Activated CD4-positive, CD25-positive, alpha-beta regulatory T cell (primary cell): ENCODE measurements at regions not wholly inside any gene's neighbourhood (a gene's known extent, or its start where the extent isn't known, plus 50 kb on each side); places are given as distances from the start of the nearest gene placed in this dataset.

ENCODE experiments used
- DNase-seq, 4 experiments: peaks; one replicate each; lab custom pipeline; 2025; lab: John Stamatoyannopoulos, UW

DNA sequence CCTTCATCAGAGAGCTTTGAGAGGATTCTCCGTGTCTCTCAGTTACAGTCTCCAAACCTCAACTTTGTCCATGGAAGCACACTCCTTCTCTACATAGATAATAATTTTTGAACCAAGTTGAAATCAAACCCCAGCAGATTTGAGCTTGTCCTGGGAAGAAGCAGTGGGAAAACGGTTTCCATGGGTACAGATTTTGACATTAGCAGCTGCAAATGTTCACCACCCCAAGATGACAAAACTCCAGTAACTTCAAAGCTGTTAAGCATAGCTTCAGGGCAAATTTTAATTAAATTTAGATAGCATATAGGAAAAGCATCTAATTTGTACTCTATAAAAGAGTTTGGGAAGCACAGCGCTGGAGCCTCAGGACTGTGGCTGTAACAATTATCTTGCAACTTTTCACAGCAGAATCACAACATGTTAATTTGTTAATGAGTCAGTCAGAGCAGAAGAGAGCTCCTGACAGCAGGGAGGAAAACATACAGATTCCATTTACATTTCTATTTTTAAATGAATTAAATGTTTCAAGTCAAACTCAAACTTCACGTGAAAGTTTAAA, 240.7 kb downstream of the BMP7 start:
- no peak for DNase-seq

DNA sequence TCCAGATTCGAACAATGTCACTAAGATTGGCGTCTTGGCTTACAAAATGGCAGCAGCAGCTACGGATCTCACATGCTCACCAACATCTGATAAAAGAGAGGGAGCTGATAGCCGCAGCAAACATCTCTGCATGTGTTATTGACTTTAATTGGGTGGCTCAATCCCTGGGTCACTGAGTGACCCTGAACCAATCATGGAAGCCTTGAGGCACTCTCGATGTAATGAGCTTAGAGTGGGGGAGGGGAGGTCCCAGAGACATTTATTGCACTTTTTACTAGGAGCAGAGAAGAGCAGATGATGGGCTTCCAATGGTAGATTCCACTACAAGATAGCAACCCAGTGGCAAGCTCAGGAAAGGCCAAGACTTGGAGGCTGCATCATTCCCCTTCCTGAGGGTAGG, 238.7 kb downstream of the BMP7 start:
- DNase-seq = no peak

DNA sequence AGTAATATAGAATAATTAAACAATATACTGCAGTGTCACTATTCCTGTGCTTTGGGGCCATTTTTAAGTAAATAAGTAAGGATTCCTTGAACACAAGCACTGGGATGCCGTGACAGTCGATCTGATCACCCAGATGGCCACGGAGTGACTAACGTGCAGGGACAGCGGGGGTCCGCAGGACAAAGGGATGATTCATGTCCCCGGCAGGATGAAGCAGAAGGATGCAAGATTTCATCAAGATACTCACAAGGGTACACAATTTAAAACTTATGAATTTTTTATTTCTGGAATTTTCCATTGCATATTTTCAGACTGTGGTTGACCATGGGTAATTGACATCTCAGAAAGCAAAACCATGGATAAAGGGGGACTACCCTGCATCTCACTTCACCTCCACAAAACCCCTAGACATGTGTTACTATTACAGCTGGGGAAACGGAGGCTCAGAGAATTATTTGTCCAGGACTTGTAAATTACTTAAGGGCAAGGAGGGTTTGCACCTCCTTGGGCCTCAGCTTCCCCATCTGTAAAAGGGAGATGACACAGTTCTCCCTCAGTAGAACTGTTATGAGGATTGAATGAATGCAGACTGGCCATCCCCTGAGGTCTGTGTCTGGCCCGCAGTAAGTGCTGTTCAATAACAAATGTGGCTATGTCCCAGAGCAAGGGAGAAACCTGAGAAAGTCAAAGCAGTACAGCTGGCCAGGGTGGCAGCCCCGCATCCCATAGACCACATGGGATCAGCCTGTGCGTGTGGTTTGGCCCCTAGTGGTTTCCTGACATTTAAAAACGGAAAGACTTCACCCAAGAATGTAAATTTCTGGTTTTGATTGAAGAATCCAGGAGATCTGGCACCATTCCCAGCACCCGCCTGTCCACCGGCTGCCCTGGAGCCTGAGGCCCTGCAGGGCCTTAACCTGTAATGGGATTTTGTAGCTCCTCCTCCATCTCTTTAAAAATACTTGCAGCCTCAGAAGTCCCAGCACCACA, 235.5 kb downstream of the BMP7 start:
- DNase-seq = no peak

DNA sequence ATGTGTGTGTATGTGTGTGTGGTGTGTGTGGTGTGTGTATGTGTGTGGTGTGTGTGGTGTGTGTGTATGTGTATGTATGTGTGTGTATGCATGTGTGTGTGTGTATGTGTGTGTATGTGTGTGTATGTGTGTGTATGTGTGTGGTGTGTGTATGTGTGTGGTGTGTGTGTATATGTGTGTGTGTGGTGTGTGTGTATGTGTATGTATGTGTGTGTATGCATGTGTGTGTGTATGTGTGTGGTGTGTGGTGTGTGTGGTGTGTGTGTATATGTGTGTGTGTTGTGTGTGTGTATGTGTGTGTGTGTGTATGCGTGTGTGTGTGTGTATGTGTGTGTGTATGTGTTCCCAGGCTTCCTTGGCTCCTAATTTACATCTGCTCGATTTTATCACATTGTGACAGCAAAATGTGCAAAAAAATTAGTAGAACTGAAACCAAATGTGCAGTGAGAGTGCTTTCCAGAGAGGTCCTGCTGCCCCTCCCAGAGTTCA, 234.5 kb downstream of the BMP7 start:
- no peak for DNase-seq

DNA sequence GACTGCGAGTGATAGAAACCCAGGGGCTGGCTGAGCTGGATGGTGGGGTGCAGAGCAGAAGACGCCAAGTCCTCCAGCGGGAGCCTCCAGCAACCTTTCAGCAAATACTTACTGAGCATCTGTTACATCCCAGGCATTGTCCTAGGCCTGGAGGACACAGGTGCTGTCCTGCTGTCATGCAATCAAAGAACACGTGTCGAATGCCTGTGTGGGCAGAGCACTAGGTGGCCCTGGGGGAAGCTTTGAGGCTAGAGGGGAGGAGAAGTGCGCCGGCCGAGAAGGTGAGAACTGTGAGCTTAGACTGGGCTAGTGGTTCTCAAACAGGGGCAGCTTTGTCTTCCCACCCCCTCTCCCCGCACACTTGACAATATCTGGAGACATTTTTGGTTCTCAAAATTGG, 233.6 kb downstream of the BMP7 start:
- DNase-seq = no peak

DNA sequence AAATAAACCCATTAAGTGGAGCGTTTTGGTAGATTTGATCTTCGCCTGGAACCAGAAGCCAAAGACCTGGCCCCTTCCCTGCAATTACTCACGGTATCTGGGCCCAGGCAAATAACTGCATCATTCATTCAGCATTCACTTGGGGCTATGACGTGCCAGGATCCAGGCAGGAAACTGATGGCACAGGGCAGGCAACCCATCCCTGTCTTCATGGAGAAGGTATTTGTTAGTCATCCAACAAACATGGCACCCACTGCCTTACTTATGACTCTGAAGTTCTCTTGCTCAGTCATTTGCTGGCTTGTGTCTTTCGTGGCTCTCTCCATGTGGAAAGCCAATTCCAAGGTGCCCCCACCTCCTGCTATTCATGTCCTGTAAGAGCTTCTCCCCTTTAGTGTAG, 232.4 kb downstream of the BMP7 start:
- DNase-seq = no peak

DNA sequence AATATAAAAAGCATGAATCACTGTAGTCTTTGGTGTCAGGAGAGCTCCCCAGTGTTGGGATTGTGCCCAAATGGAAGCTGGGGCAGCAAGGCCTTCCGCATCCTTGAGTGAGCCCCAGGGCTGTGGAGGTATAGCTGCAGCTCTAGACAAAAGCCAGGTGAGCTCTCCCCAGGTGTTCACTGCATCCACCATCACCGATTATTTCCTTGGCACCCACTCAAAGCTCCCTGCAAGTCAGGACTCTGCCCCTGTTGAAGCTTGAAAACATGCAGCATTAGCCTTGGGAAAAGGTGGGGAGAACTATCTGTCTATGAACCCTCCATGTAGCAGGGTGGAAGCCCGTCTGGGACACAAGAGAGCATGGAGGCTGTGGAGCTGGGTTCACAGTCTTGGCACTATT, 228.8 kb downstream of the BMP7 start:
- DNase-seq = no peak

DNA sequence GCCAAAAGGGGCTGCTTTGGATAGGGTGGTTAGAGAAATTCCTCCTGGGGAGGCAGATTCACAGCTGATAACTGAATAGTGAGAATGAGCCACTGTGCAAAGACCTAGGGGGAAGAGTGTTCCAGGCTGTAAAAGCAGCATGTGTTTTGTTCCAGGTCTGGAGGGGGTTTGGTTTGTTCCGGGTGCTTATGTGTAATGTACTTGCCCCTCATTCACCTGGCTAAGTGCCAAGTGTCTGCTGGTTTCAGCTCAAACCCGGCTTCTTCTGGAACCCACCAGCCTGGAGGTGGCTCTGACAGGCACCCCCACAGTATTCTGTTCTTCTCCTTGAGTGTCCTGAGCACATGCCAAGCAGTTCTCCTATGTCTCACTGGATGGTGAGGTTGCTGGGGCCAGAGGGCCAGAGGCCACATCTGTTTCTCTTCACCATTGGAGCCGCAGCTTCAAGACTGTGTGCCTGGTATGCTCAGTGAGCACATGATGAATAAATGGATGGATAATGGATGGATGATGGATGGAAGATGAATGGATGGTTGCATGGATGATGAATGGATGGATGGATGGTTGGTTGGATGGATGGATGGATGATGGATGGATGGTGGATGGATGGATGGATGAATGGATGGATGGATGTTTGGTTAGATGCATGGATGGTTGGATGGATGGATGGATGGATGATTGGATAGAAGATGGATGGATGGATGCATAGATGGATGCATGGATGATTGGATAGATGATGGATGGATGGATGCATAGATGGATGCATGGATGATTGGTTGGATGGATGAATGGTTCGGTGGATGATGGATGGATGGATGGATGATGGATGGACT, 227.6 kb downstream of the BMP7 start:
- no peak for DNase-seq

DNA sequence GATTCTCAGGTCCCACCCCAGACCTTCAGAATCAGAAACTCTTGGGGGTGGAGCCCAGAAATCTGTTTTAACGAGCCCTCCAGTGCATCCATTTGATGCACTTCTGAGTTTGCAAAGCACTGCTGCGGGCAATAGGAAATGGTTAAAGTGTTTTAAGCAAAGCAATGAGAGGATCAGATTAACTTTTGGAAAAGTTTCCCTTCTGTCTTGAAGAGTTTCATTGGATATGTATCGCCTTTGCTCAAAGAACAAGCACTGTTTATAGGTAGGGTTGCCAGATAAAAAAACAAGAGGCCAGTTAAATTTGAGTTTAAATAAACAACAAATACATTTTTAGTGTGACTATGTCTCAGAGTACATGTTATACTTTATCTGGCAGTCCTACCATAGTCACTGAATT, 226.0 kb downstream of the BMP7 start:
- DNase-seq = no peak

DNA sequence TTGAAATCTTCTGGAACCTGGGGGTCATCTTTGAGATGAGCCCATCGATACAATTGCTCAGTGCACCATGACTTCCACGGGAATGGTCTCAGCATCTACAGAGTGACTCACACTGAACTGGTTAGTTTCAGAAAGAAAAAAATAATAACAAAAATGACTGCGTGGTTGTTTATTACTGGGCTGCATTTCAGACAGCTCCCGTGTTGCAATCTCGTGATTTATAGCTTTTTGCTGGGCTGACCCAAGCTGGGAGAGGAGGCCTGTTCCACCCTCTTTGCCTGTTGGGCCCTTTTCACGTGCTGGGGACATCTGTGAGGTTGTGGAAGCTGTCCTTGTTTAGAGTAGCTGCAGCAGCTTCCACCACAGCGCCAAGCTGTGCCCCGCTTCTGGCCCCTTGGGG, 225.5 kb downstream of the BMP7 start:
- no peak for DNase-seq

DNA sequence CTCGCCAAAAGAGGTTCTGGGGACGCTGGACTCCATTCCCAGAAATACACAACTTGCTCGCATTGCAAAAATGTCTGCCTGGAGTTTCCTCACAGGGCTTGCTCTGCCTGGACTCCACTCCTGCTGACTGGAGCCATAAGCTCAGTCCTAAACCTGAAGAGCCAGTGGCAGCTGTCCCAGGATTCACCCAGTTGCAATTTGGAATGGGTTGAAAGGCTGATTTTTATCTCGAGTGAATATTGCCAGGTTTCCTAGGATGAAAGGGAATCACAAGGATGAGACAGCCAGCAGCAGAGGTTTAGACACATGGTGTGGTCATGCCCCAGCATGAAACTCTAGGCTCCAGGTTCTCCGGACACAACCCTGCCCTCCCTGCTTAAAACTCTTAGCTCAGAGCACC, 223.3 kb downstream of the BMP7 start:
- DNase-seq = no peak

DNA sequence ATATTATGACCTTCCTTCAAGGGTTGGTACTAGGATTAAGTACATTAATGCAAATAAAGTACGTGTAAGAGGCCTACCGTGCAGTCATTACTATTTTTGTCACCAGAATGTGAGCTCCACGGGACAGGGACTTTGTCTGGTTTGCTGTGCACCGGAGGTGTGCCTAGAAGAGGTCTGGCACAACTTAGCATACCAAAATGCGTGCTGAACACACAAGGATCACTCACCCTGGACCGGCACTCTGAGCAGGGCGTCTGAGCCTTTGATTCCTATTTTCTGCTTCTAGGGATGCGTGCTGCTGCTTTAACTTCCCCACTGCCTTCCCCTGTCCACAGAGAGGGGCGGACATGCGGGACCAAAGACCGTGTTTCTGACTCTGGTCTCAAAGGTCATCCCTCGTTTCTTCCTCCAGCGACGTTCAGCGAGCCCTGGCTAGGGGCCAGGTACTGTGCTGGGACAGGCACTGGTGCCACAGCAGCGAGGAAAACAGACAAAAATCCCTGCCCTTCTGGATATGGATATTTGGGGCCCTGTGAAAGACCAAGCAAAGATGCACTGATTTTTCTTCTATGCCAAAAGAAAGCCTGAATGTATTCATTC, 222.7 kb downstream of the BMP7 start:
- DNase-seq = no peak

DNA sequence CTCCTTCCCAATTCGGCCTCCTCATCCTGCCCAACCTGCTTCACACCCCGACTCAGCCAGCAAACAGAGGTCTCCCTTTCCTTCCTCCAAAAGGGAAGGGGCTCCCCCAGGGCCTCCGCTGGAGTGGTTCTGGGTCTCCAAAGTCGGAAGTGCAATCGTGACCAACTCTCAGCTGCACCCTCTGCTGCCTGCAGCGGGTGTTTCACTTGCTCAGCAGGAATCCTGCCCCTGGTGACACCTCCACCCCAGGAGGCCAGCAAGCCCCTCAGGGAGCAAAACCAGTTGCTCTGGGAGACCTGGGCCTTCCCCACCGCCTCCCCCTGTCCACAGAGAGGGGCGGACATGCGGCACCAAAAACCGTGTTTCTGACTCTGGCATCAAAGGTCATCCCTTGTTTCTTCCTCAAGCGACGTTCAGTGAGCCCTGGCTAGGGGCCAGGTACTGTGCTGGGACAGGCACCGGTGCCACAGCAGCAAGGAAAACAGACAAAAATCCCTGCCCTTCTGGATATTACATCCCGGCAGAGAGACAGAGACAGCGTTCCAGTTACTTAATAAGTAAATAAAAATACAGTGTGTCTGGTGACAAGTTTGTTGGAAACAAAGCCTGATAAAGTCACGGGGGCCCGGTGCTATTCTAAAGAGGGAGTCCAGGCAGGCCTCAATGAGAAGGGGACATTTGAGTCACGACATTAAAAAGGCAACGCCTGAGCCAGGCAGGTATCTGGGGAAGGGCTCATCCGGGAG, 219.0 kb downstream of the BMP7 start:
- no peak for DNase-seq

DNA sequence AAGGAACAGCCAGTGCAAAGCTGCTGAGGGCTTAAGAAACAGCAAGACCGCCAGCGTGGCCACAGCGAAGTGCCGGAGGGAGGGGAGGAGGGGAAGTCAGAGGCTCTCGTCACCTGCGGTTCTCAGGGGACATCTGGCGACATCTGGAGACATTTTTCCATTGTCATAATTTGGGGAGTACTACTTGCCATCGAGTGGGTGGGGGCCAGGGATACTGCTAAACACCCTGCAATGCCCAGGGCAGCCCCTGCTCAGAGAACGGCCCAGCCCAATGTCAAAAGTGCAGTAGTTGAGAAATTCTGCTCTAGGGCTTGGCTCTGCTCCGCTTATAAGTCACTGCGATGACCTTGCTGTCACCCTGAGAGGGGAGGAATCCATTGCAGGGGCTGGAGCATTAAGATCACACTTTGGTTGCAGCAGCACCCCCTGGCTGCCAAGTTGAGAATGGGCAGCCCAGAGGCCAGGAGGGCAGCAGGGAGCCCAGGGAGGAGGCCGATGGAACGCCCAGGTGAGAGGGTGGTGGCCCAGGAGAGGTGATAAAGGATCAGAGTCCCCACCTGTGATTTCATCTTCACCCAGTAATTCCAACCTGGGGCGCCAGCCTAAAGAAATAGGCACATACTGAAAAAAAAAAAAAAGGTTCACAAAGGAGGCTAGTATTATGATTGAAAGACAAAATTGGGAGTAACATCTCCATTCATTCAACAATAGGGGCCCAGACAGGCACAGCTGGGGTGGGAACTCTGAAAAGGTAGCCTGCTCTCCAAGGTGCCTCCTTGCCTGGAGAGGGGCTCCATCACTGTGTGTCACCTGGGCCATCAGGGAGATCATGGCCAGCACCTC, 218.2 kb downstream of the BMP7 start:
- no peak for DNase-seq

DNA sequence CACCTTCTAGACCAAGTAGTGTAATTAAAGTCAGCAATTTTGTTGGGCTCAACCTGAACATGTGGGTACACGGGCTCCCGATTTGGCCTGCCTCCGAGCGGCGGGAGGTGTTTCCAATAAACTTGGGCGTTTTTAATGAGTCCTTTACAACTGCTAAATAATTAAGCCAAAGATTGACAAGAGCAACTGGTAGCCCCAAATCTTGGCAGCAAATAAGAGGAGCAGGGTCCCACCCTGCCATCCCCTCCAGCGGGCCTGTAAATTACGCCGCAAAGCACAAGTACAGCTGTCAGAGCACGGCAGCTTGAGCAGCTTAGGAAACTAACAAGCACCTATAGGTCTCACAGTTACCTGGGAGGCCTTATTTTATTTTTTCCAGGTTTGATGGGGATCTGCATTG, 217.1 kb downstream of the BMP7 start:
- DNase-seq = no peak

DNA sequence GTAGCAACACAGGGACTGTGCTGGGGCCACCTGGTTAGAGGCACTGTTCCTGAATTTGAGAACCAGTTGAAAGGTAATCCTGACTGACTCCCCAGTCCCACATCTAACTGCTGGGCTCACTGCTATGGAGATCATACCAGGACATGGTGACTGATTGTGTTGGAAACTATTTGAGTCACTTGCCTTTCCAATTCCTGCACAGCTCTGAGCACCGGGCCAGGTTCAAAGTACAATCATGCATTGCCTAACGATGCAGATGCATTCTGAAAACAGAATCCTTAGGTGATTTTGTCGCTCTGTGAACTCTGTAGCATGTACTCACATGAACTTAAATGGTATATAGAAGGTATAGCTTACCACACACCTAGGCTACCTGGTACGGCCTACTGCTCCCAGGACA, 215.3 kb downstream of the BMP7 start:
- DNase-seq = no peak

DNA sequence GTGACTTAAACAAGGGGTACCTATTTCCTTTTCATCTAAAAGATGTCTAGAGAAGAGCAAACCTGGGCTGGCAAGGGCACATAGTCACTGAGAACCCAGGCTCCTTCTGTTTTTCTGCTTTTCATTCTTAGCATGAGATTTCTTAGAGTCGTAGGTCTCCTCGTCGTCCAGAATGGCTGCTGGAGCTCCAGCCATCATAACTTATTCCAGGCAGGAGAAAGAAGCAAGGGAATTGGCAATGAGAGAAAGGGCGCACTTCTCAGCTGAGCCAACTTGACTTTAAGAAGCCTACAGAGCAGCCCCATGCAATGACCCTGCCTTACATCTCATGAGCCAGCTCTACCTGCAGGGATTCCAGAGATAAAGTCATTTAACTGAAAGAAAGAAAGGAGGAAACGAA, 213.4 kb downstream of the BMP7 start:
- DNase-seq = no peak

DNA sequence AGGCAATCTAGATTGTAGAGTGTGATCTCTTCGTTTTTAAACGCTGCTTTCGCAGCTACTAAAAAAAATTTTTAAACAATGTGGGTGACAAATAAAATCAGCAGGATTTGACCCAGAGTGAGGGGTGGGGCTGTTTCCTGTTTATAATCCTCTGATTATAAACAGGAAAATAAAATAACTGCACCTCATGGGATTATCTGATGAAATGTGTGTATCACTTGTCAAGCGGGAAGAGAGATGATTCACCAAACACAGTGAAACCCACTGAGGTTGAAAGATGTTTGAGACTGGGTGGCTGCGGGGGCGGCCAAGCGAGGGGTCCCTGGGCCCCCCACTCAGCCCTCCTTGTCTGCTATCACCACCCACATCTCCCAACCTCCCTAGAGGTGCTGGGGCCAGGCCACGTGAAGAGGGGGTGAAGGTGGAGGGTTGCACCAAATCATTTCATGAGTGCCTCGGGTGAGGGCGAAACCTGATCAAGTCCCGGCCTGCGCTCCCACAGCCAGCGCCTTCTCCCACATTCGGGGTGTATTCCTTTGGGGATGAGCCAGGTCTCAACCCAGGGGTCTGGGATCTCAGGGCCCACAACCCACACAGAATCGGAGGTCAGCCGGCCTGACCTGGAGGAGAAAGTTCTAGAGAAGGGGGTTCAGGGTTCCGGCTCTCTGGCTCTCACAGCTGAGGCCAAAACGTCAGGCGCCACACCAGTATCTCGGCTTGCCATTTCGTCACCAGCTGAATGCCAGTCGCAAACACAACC, 212.5 kb downstream of the BMP7 start:
- DNase-seq = no peak

DNA sequence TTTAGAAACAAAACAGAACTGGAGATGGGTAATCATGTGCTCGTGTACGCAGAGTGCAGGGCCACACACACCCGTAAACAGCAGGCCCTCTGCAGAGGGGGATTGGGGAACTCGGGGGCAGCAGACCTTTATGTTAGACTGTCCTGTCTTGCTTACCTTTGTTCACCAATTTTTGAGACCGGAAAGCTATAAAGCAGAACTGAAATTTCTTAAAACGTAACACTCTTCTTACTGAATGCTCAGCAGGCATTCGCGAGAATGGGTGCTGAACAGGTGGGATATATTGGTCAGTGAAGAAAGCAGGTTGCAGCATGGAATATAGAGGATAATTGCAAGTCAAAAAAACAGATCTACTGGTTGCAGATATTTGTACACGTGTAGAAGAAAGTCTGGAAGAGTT, 211.1 kb downstream of the BMP7 start:
- no peak for DNase-seq

DNA sequence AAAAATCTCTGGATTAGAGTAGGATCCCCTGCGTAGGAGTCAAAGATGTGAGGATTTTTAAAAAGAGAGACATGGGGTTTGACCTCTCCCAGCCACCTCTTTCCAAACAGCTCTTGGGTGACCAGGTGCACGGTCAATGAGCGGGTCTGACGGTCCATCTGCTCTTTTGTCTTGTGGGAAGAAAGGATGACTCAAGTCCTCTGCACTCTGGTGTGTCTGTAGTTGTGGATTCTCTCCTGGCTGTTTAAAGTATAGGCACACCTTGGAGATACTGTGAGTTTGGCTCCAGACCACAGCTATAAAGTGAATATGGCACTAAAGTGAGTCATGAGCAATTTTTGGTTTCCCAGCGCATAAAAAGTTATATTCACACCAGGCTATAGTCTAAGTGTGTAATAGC, 209.8 kb downstream of the BMP7 start:
- no peak for DNase-seq
